MCF 10A (cell line): ENCODE measurements at regions not wholly inside any gene's neighbourhood (a gene's known extent, or its start where the extent isn't known, plus 50 kb on each side); places are given as distances from the start of the nearest gene placed in this dataset.

Experiments used
- BruUV-seq: library from RNA; stranded (reverse); fragments of 400-500 nt; replicated peaks from 2 replicates; lab custom pipeline; 2021; lab: Mats Ljungman, UMichigan
- CTCF ChIA-PET: fragments of 300-600 bp; sonication (Branson Sonifier 250); formaldehyde crosslinking; extraction: SDS; loops from one replicate; lab custom pipeline; 2021; ENCODE audit warnings: antibody characterized with exemption, inconsistent platforms; lab: Yijun Ruan, JAX
- POLR2A ChIA-PET: fragments of 300-600, 350-650 bp; sonication (Branson Sonifier 250); formaldehyde crosslinking; extraction: SDS; loops from one replicate; lab custom pipeline; 2020; ENCODE audit warnings: antibody characterized with exemption, inconsistent platforms; lab: Yijun Ruan, JAX
- DNase-seq: peaks from one replicate; pipeline ENCODE4 v3.0.0-alpha.2; 2018; ENCODE audit not compliant: unreplicated experiment
- H3K27ac Mint-ChIP-seq: one replicate; pipeline ENCODE4 v1.8.0; 2022; ENCODE audit warnings: mild to moderate bottlenecking, low read depth, mixed read lengths; ENCODE audit not compliant: unreplicated experiment
- H3K27me3 Mint-ChIP-seq: one replicate; pipeline ENCODE4 v1.8.0; 2022; ENCODE audit warnings: mixed read lengths; ENCODE audit not compliant: insufficient read depth, unreplicated experiment
- H3K36me3 Mint-ChIP-seq: one replicate; pipeline ENCODE4 v1.8.0; 2022; ENCODE audit warnings: mild to moderate bottlenecking, moderate library complexity, mixed read lengths; ENCODE audit not compliant: insufficient read depth, unreplicated experiment
- H3K4me1 Mint-ChIP-seq: one replicate; pipeline ENCODE4 v1.8.0; 2022; ENCODE audit warnings: mixed read lengths; ENCODE audit not compliant: insufficient read depth, unreplicated experiment
- H3K4me3 Mint-ChIP-seq: one replicate; pipeline ENCODE4 v1.8.0; 2022; ENCODE audit warnings: mild to moderate bottlenecking, moderate library complexity, mixed read lengths; ENCODE audit not compliant: unreplicated experiment
- H3K9me3 Mint-ChIP-seq: one replicate; pipeline ENCODE4 v1.8.0; 2022; ENCODE audit warnings: mixed read lengths; ENCODE audit not compliant: unreplicated experiment
- intact Hi-C: fragments of 100-400 bp; cut with micrococcal nuclease; formaldehyde crosslinking; loops from 2 replicates; pipeline ENCODE4 v1.14.1; 2022
- TF ChIP-seq, protein P1 (sequence below): fragments of 200-600 bp; IDR thresholded peaks from one replicate; pipeline ENCODE4 v1.8.0; 2022; ENCODE audit warnings: antibody characterized with exemption, mild to moderate bottlenecking; ENCODE audit not compliant: unreplicated experiment

DNA sequence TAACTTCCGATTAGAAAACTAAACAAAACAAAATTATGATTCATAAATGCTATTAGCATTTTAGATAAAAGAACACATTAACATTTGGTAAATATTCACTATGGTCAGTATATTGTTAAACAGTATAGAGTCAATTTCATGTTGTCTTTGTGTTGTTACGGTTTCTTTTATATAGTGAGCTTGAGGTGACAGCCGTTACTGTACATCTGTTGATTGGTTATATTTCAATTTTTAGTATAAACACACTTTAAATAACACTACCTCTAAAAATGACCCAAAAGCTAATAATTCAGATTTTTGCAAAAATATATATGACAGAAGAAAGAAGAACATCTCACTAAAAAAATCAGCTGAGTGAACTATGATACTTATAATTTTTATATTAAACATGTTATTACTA, 249.0 kb upstream of the LUZP2 start:
- CTCF ChIA-PET: no interaction called here
- POLR2A ChIA-PET: no interaction called here
- Mint-ChIP-seq H3K9me3 (no peaks in the 10 kb centered on the region), H3K27me3 (peaks cover 23% of the 10 kb centered on the region), H3K36me3 (no peaks in the 10 kb centered on the region), H3K4me1 (no peaks in the 10 kb centered on the region), H3K27ac (no peak overlapping the region), H3K4me3 (no peak overlapping the region)
- no TSS peak for BruUV-seq
- no peak for DNase-seq
- TF ChIP-seq, protein P1, sequence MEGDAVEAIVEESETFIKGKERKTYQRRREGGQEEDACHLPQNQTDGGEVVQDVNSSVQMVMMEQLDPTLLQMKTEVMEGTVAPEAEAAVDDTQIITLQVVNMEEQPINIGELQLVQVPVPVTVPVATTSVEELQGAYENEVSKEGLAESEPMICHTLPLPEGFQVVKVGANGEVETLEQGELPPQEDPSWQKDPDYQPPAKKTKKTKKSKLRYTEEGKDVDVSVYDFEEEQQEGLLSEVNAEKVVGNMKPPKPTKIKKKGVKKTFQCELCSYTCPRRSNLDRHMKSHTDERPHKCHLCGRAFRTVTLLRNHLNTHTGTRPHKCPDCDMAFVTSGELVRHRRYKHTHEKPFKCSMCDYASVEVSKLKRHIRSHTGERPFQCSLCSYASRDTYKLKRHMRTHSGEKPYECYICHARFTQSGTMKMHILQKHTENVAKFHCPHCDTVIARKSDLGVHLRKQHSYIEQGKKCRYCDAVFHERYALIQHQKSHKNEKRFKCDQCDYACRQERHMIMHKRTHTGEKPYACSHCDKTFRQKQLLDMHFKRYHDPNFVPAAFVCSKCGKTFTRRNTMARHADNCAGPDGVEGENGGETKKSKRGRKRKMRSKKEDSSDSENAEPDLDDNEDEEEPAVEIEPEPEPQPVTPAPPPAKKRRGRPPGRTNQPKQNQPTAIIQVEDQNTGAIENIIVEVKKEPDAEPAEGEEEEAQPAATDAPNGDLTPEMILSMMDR: no peak
- intact Hi-C loops: no loop called here

DNA sequence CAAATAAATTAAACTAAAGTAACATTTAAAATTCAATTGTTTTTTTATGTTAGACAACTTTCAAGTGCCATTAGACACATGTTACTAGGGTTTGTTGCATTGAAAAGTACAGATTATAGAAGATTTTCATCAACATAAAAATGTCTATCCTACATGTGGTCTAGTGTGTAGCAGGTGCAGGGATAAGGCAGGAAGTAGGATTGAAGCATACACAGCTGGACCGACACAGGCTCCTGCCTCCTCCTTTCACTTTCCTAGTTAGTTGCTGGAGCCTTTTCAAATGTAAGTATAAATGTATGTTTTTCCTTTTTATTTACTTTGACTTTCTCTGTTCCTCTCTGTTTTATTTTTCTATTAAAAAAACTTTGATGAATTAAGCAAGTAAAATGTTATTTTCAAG, 246.9 kb upstream of the LUZP2 start:
- intact Hi-C loops: no loop called here
- Mint-ChIP-seq H3K9me3 (no peaks in the 10 kb centered on the region), H3K27ac (no peak overlapping the region), H3K36me3 (no peaks in the 10 kb centered on the region), H3K4me1 (no peaks in the 10 kb centered on the region), H3K4me3 (no peak overlapping the region), H3K27me3 (peaks cover 31% of the 10 kb centered on the region)
- CTCF ChIA-PET: no interaction called here
- POLR2A ChIA-PET: no interaction called here
- BruUV-seq: no TSS peak
- TF ChIP-seq, protein P1: no peak
- DNase-seq: no peak

DNA sequence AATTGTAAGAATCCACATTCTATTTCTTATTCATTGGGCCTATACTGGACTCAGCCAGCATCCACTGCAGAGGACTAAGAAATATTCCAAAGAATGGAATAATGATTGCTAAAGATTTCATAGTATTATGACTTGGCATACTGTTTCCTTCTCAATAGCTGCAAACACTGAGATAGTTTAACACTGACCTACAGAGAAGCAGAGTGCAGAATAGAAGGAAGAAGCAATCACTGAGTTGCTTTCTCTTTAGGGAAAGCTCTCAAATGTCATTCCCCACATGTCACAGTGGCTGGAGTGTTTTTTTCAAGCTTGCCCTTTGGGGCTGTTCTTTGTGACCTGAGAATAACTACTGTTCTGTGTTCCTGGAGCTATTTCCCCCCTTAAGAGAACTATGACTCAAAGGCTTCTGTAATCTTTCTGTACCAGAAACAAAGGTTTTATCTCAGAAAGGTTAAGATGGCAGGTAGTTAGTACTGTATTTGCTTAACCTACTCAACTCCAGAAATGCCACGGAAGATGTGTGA, 243.6 kb upstream of the LUZP2 start:
- intact Hi-C loops: no loop called here
- Mint-ChIP-seq H3K27ac (no peak overlapping the region), H3K27me3 (peaks cover 43% of the 10 kb centered on the region), H3K36me3 (no peaks in the 10 kb centered on the region), H3K4me1 (no peaks in the 10 kb centered on the region), H3K9me3 (no peaks in the 10 kb centered on the region), H3K4me3 (no peak overlapping the region)
- no peak for DNase-seq
- BruUV-seq: no TSS peak
- CTCF ChIA-PET: interaction anchor here (0.6 kb wide), 1 partner anchor 8 kb away, joined by 3 read pairs; no protein-coding TSS in a partner anchor
- POLR2A ChIA-PET: interaction anchor here (0.6 kb wide), 1 partner anchor 12 kb away, joined by 3 read pairs; no protein-coding TSS in a partner anchor
- TF ChIP-seq, protein P1: no peak

DNA sequence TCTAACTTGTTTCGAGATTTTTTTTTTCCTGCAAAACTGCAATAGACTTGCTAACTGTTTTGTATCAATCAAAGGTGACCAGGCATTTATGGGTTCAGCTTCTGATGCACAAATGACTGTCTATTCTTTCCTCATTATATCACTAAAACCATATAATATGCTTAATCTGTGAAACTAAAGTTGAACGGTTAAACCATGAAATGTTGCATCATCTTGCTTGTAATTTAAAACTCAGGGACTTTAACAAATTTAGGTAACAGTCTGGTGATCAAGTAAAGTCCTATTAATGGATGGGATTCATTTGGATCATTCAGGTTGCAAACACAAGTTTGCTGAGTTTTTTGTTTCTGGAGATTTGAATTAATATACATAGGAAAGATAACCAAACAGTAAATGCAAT, 232.0 kb upstream of the LUZP2 start:
- H3K36me3 Mint-ChIP-seq: no peaks in the 10 kb centered on the region
- BruUV-seq: no TSS peak
- ChIA-PET CTCF (no interaction called here), POLR2A (no interaction called here)
- no peak overlapping the region for H3K27ac Mint-ChIP-seq
- peaks cover 26% of the 10 kb centered on the region for H3K27me3 Mint-ChIP-seq
- no peaks in the 10 kb centered on the region for H3K9me3 Mint-ChIP-seq
- H3K4me1 Mint-ChIP-seq: no peaks in the 10 kb centered on the region
- TF ChIP-seq, protein P1: no peak
- H3K4me3 Mint-ChIP-seq: no peak overlapping the region
- DNase-seq: no peak
- intact Hi-C loops: no loop called here
